ENCODE measurements at regions not wholly inside any gene's neighbourhood (a gene's known extent, or its start where the extent isn't known, plus 50 kb on each side); places are given as distances from the start of the nearest gene placed in this dataset.
"Not testable (repeated sequence)": the region's sequence is repeated elsewhere in the genome, so short reads cannot be mapped to it uniquely, and the experiment has no call there.

GRCh38 chr5:110925398-110925797 is 146.1 kb upstream of the TSLP start:
- no peak for DNase-seq

GRCh38 chr5:110925916-110926315 is 145.6 kb upstream of the TSLP start:
- DNase-seq = no peak

GRCh38 chr5:110932755-110933488 is 138.6 kb upstream of the TSLP start:
- DNase-seq = no peak

GRCh38 chr5:110940136-110940535 is 131.4 kb upstream of the TSLP start:
- DNase-seq = no peak

GRCh38 chr5:110945874-110946436 is 125.6 kb upstream of the TSLP start:
- DNase-seq = no peak

- DNase-seq = no peak
Measured at GRCh38 chr5:110951373-110951791, 120.1 kb upstream of the TSLP start.

- no peak for DNase-seq
Measured at GRCh38 chr5:110956280-110956912, 115.1 kb upstream of the TSLP start.

GRCh38 chr5:110956913-110957813 is 114.3 kb upstream of the TSLP start:
- DNase-seq = no peak

GRCh38 chr5:110957934-110958333 is 113.6 kb upstream of the TSLP start:
- DNase-seq = no peak

GRCh38 chr5:110963495-110963894 is 108.0 kb upstream of the TSLP start:
- no peak for DNase-seq

GRCh38 chr5:110965773-110966581 is 105.5 kb upstream of the TSLP start:
- DNase-seq = no peak

- no peak for DNase-seq
Measured at GRCh38 chr5:110968246-110969005, 103.1 kb upstream of the TSLP start.

GRCh38 chr5:110969502-110969901 is 102.0 kb upstream of the TSLP start:
- no peak for DNase-seq

- DNase-seq = no peak
Measured at GRCh38 chr5:110973510-110973909, 98.0 kb upstream of the TSLP start.

GRCh38 chr5:110977915-110978314 is 93.6 kb upstream of the TSLP start:
- no peak for DNase-seq

GRCh38 chr5:110985882-110986281 is 85.6 kb upstream of the TSLP start:
- DNase-seq = not testable (repeated sequence)

GRCh38 chr5:110987573-110987972 is 83.9 kb upstream of the TSLP start:
- not testable (repeated sequence) for DNase-seq

- no peak for DNase-seq
Measured at GRCh38 chr5:110996742-110997141, 74.8 kb upstream of the TSLP start.

- DNase-seq = no peak
Measured at GRCh38 chr5:111002036-111002435, 69.5 kb upstream of the TSLP start.

GRCh38 chr5:111003623-111004022 is 67.9 kb upstream of the TSLP start:
- DNase-seq = no peak

GRCh38 chr5:111004291-111004690 is 67.2 kb upstream of the TSLP start:
- no peak for DNase-seq

GRCh38 chr5:111010783-111011182 is 60.7 kb upstream of the TSLP start:
- no peak for DNase-seq
